ENCODE measurements at regions not wholly inside any gene's neighbourhood (a gene's known extent, or its start where the extent isn't known, plus 50 kb on each side); places are given as distances from the start of the nearest gene placed in this dataset.

- TF ChIP-seq CTCF (IDR thresholded peaks at IDR 0.05) (no peak), POLR2A (IDR thresholded peaks at IDR 0.05) (no peak)
These were observed 954.1 kb downstream of the UQCRFS1 start for GRCh38 chr19:28258829-28259228.

All from heart left ventricle (tissue), 13 donors.